ENCODE measurements at regions not wholly inside any gene's neighbourhood (a gene's known extent, or its start where the extent isn't known, plus 50 kb on each side); places are given as distances from the start of the nearest gene placed in this dataset.
"Not testable (repeated sequence)": the region's sequence is repeated elsewhere in the genome, so short reads cannot be mapped to it uniquely, and the experiment has no call there.

DNA sequence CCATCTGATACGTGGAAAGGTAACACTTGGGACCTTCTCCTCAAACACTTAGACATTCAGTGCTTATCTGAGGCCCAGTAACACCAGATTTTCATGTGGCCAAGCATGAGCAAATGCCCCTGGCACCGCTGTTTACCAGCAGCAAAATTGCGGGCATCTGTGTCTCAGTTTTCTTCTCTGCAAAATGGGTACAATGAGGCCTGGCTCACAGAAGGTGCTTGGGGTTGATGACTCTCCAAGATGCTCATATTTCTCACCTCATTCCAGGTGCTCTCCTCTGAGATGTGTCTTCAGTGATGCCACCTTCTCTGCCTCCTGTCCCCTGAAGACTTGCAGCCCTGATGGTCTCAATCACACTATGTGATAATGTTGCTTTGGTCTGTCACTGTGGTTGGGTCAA is 321.7 kb downstream of the TSN start:
- DNase-seq, result no peak

DNA sequence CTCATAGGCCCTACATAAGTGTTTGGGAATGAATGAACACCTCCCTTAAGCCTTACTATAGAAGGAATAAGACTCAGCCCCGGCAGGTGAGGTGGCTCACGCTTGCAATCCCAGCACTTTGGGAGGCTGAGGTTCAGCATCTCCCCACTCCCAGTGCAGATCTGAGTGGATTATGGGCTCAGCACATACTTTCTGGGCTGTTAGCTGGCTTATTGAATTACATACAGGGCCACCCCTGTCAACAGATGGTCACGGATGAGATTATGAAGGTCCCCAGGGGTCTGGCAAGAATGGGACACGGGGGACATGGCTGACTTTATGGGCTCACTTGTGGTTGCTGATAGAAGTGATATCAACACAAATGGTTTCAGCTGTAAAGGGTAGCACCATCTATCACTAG is 322.3 kb downstream of the TSN start:
- DNase-seq, result no peak

DNA sequence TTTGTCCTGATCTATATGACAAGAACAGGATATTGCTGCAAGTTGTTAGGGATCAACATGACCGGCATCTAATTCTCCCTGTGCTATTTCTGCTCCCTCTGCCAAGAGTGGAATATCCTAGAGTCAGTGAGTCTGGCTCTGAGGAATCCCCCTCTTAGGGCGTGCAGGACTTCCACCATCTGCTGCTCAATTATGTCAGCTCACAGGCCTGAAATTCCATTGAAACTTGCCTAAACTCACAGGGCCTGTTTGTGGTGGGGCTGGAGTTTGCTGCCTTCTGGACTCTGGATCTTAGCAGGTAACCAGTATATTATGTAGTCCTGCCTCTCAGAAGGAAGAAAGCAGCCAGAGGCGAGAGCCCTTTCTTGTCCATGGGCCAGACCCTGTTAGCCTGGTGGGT is 323.0 kb downstream of the TSN start:
- DNase-seq, result no peak

DNA sequence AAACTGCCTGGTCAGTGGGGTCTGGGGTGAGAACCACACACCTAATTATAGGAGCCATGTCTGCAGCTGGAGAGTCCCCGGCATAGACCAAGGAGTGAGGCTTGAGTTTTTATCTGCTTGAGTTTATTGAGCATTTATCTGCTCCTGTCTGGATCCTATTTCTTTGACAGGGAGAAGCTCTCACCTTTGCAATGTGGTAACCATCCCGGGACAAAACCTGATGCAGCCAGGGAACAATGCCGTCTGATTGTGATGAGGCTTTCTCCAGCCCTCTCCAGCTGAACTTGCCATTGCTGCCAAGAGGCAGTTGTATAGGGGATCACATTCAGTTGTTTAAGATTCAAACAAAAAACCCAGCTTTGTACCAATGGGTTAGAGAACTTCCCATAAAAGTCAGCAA is 324.4 kb downstream of the TSN start:
- no peak for DNase-seq

DNA sequence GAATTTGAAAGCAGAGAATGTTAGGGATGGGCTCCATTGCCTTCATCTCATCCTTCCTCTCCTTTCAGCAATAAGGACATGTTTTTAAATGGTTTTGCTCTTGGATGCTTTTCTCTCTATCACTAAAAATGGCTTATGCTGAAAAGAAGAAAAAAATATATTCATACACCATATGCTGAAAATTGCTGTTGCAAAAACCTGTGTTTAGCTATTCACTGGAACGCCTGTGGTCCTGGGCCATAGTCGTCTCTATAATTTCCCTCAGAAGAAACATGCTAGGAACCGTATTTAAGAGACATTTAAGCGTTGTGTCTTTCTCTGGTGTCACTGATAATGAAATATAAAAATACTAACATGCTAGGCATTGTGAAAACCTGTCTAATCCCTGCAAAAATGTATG is 324.9 kb downstream of the TSN start:
- no peak for DNase-seq

DNA sequence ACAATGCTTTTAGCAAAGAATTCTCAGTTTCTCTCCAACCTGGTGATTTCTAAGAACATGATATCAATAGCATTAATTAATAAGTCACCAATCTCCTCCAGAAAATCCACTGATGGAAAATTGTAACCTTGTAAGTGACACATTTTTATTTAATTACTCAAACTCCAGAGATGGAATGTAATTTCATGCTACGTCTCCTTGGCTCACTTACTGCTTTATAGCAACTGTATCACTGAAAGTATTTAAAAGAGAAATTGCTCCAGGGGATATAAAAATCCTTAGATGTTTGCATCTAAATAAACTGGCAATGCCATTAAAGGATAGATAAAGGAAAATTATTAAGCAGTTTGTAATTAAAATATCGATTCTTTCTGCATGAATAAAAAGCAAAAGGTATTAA is 325.4 kb downstream of the TSN start:
- DNase-seq, result no peak

DNA sequence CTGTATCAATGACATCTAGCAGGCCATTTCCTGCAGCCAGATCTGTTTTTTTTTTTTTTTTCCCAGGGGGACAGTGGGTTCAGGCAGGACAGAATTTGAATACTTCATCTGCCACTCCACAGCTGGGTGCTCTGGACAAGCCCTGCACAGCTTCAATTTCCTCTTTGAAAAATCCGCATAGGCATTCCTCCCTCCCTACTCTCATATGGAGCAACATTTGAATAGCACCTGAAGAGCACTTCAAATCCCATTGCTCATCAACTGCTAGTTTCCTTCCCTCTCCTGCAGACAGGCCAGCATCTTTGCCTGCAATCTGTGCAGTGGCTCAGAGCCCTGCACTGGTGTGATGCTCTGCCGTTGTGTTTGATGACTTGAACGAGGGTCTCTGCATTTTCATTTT is 326.3 kb downstream of the TSN start:
- no peak for DNase-seq

DNA sequence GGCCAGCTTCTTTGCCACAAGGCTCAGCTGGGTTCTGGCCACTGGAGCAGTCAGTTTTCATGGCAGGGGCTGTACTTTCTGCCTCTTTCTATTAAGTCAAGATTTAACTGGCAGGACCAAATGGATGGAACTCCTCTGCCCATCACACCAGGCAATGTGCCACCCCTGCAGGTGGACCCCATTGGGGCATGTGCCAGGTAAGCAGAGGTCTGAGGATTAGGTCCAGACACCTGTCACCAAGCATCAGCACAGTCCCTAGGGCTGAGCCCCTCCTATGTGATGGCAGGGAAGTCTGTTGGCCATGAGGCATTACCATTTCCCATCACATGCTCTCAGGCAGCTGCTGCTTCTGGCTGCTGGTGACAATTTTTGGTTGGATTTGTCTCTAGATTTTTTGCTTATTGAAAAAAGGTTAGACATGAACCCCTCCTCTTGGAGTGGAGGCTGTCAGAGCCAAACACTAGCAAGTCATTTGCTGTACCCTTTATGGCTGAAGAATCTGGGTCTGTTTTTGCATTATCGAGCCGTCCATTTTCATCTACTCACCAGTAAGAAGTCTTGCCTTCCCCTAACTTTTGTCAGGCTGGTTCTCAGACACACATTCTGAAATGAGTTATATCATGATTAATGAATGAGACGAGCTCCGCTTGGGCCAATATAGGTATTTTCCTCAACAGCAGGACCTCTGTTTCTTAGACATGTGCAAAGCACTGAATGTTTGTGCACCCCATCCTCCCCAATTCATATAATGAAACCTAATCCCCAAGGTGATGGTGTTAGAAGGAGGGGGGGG is 328.0 kb downstream of the TSN start:
- no peak for DNase-seq

DNA sequence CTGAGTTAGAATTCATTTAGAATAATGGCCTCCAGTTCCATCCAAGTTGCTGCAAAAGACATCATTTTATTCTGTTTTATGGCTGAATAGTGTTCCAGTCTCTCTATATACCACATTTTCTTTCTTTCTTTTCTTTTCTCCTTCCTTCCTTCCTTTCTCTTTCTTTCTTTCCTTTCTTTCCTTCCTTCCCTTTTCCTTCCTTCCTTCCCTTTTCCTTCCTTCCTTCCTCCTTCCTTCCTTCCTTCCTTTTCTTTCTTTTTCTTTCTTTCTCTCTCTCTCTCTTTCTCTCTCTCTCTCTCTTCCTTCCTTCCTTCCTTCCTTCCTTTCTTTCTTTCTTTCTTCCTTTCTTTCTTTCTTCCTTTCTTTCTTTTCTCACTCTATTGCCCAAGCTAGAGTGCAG is 330.2 kb downstream of the TSN start:
- DNase-seq, result not testable (repeated sequence)

DNA sequence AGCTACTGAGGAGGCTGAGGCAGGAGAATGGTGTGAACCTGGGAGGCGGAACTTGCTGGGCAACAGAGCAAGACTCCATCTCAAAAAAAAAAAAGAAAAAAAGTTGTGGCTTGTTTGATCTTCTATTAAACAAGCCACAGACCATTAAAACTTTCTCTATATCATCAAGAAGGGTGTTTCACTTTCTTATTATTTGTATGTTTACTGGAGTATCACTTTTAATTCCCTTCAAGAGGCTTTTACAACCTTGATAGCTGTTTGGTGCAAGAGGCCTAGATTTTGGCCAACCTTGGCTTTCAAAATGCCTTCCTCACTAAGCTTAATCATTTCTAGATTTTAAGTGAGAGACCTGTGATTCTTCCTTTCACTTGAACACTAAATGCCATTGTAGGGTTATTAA is 339.1 kb downstream of the TSN start:
- no peak for DNase-seq

DNA sequence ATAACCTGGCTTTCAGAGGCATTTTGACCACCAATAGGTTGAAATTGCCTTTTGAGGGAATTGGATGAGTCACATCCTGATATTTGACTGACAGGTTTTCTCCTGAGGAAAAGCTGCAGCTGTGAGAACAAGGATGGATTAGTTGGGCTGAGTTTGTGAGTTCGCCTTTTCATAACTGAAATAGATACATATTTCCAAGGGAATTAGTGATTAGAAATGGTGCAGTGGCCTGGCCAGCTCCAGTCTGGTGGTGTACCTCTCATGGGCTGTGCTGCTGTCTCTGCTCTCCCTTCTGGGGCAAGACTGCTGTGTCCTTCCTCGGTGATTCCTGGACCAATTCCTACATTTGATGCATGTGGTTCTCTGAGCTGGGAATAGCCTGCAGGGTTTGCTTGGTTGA is 341.3 kb downstream of the TSN start:
- no peak for DNase-seq

DNA sequence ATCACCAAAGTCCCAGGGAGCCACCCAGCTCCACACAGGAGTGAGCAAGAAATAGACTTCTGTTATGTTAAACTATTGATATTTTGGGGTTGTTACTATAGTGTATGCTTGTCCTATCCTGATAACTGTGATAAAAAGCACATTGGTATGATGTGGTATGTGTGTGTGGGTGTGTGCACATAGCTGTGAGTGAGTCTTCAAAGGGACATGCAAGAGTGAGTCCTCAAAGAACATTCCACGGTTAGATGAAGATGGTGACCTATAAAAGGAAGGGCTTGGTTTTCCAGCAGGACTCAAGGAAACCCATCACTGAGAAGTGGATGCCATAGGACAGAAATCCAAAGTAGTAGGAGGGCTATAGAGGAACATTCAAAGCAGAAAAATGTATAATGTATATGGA is 342.9 kb downstream of the TSN start:
- no peak for DNase-seq

DNA sequence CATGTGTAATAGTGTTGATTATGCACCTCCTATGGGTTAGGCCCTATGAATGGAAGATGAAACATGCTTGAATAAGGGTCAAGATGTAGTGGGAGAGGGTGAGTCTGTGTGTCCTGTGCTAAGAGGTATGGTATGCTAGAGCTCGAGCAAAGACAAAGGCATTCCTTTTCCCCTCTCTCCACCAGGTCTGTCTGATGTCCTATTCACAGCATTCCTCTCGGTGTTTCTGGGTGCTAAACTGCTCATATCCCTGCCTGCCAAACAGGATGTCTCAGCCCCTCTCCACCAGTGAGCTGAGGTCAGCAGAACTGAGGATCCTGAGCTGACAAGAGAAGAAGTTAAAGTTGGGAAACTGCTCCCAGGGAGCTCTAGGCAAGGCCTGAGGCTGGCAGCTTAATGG is 344.9 kb downstream of the TSN start:
- DNase-seq, result no peak

DNA sequence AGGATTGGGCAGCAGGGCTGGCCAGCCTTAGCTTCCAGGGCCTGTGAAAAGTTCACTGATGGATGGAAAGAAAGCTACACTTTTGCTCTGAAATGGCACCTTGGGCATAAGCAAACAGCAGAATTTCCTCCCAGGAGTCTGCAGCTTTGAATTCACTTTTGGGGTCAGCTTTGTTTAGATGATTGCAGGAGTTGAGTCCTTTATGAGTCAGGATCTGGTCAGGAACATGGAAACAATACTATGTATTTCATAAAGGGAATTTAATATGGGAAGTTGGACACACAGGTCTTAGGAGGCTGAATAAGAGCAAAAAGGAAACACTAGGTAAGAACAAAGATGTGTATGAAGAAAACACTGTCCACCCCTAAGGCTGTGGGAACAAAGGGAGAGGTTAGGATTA is 345.3 kb downstream of the TSN start:
- no peak for DNase-seq

DNA sequence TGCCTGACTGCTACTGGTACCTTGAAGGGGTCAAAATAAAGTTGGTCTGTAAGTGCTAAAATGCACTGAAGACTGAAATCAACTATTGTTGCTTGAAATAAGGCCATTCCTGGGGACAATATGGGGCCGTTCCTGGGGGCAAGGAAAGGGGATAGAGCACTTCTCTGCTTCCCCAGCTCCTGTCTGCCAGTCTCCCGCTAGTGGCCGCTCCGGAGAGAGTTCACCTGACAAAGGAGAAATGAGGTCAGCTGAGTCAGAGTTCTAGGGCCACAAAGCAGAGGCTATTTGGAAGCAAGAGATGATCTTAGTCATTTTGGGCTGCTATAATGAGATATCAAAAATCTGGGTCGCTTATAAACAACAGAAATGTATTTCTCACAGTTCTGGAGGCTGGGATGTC is 345.9 kb downstream of the TSN start:
- DNase-seq, result no peak

DNA sequence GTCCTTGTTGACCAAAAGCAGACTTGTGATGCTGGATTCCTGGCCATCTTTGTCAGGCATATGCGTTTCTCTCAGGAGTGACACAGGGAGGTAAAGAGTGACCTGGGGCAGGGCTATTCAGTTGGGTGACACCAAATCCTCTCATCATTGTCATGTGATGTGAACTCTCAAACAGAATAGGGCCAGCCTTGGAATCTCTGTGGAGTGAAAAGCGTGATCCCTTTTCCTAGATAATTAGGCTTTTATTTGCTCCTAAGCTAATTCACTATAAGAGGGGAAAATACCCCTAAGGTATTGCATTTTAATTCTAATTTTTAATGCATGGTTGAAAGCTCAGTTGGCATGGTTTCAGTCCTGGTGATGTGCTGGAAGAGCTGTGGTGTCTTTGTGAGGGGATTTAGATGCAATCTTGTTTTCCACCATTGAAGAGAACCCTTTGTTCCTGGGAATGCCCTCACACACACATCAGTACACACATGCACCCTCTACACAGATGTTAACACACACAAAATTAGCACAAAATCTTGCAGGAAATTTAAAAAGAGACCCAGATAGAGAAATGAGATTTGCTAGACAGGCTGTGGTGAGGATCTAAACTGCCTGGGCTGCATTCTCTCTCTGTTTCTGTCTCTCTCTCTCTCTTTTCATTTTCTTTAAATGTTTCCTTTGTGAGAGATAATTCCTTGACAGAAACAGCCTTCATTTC is 349.9 kb downstream of the TSN start:
- no peak for DNase-seq

DNA sequence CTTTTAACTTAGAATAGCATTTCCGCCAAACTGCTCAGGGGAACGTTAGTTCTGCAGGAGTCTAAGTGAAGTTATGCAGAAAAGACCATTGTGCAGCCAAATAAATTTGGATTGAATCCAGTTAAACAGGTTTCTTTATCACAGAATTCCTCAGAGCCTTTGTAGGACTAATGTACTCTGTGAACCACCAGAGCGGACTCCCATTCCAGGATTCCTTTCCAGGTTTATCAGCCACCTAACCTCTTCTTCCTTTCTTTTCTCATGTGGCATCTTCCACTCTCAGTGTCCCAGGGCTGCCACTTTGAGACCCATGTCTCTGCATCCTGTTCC is 350.4 kb downstream of the TSN start:
- DNase-seq, result no peak

DNA sequence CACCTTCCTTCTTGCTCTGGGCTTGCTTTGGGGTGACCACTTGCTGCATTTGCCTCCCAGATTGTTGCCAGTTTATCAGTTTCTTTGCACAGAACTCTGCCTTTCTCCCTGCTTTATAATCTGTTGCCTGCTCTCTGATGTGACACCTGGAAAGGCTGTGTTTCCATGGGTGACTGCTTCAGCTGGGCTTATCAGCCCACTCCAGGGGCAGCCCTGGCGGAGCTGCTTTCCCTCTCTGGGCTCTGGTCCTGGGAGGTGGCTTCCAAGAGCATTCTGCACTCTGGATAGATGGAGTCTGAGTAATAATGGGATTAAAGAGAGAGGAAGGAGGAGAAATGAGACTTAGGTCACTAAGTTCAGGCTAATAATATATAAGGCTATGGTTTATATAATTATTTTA is 352.7 kb downstream of the TSN start:
- DNase-seq, result no peak

DNA sequence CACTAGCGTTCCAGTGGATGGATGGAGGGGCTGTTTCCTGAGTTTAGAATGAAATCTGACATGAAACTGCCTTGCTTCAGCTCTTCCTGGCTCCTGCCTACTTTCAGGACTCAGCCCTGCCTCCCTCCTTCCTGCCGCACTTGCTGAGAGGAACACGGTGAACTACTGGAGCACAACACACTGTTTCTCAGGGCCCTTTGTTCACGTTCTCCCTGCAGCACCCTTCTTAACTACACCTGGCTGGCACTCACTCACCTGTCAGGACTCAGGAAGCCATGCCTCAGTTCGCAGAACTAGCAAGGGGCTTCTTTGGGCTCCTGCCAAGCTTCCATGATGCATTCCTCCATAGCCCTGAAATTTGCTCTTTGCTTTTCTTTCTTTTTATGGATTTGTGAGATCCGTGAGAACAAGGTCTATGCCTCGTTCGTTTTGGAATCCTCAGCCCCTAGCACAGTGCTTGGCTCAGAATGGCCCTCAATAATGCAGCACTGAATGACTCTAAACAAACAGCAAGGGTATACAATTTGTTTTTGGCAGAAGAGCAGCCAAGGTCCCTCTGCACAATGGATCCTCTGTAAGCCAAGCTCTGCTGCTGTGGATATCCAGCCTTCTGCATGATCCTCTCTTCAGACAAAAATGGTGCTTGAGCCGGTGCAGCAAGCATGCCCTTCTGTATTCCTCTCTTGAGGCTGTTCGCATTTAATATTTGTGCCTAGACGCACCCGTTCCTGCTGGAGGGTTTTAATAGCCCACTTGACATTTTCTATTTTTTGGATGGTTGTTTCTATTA is 357.0 kb downstream of the TSN start:
- DNase-seq, result no peak

DNA sequence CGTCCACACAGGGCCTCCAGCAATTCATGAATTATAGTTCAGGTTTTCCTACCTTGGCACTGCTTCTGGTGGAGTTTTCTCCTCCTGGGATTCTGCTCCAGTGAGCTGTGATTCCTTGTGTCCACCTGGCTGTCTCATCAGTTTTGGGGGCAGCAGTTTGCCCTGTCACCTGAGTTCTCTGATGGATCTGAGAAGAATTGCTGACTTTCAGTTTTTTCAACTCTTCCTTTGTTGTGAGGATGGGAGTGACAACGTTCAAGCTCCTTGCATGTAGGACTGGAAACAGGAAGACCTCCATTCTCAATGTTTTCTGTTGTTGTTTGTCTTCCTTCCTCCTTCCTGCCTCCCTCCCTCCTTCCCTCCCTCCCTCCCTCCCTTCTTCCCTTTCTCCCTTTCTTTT is 359.0 kb downstream of the TSN start:
- no peak for DNase-seq

DNA sequence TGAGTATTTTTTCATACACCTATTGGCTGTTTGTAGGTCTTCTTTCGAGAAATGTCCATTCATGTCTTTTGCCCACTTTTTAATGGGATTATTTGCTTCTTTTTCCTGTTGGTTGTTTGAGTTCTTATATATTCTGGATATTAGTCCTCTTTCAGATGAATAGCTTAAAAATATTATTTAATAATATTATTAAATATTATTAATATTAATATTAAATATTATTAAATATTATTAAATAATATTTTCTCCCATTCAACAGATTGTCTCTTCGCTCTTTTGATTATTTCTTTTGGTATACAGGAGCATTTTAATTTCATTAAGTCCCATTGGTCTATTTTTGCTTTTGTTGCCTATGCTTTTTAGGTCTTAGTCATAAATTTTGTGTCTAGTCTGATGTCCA is 361.9 kb downstream of the TSN start:
- no peak for DNase-seq

DNA sequence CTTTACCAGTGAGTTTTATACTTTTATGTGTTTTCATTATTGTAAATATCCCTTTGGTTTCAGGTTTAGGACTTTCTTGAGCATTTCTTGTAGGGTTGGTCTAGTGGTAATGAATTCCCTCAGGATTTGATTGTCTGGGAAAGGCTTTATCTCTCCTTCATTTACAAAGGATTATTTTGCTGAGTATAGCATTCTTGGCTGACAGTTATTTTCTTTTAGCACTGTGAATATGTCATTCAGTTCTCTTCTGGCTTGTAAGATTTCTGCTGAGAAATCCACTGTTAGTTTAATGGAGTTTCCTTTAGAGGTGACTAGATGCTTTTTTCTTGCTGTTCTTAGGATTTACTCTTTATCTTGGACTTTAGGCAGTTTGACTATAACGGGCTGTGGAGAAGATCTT is 373.9 kb downstream of the TSN start:
- DNase-seq, result no peak

DNA sequence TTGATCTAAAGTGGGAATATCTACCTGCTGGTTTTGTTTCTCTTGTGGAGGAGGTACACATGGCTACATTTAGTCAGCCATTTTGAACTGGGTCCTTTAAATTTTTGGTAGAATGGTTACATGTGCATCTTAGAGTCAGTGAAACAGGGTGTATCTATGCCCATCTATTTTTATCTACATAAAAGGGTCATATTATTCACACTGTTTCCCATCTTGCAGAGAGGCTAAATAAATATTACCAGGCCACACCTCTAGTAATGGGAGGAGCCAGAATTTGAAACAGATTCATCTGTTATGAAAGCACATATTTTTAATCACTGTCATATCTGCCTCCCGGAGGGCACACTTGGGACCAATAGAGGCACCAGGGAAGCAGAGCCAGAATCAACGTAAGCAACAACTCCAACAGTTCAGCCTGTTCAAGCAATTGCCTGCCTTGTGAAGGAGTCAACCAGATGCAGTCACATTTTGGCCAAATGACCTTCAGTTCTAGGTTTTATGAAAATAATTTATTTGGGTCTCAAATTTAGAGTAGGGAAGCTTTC is 376.8 kb downstream of the TSN start:
- DNase-seq, result no peak
